ENCODE measurements at regions not wholly inside any gene's neighbourhood (a gene's known extent, or its start where the extent isn't known, plus 50 kb on each side); places are given as distances from the start of the nearest gene placed in this dataset.
"Not testable (repeated sequence)": the region's sequence is repeated elsewhere in the genome, so short reads cannot be mapped to it uniquely, and the experiment has no call there.

DNA sequence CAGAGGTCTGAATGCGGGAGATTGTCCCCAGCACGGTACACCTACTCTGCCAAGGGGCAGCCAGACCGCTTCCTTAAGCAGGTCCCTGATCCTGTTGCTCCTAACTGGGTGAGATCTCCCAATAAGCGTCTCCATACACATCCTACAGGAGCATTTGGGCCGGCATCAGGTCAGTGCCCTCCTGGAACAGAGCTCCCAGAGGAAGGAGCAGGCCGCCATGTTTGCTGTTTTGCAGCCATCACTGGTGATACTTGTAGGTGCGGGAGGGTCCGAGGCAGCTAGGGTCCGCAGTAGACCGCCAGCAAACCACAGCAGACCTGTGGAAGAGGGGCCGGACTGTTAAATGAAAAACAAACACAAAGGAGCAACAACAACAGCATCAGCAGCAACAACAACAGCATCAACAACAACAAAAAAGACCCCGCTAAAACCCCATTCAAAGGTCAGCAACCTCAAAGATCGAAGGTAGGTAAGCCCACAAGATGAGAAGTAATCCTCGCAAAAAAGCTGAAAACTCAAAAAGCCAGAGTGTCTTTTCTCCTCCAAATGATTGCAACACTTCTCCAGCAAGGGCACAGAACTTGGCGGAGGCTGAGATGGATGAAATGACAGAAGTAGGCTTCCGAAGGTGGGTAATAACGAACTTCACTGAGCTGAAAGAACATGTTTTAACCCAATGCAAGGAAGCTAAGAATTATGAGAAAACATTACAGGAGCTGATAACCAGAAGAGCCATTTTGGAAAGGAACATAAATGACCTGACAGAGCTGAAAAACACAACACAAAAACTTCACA lies 79.0 kb upstream of the CDH7 start:
- no peak for DNase-seq (ENCODE audit: low spot score)

DNA sequence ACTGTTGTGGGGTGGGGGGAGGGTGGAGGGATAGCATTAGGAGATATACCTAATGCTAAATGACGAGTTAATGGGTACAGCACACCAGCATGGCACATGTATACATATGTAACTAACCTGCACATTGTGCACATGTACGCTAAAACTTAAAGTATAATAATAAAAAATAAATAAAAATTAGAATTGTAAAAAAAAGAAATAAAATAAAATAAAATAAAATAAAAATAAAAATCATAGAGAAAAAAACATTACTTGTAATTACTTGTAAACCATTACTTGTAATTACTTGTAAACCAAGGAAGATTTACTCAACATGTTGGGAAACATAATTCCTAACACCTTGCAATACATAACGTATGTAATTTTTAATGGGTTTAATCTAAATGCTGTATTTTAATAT lies 80.7 kb upstream of the CDH7 start:
- DNase-seq (ENCODE audit: low spot score): not testable (repeated sequence)

DNA sequence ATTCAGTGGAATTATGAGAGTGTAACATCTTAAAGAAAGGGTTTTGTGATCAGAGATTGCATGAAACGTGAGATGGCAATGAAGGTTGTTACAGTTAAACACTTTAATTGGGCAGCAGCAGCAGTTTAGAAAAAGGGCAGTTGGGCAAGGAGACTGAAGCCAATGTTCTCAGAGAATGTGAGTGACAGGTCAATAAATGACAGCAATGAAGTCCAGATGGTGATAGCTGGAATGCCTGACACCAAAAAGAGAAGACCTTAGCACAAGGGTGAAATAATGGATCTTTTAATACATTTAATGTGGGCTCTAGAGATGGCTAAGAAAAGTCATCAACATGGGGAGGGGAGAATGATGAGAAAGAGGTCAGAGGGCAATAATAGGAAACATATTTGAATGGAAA lies 89.4 kb upstream of the CDH7 start:
- DNase-seq (ENCODE audit: low spot score): no peak

DNA sequence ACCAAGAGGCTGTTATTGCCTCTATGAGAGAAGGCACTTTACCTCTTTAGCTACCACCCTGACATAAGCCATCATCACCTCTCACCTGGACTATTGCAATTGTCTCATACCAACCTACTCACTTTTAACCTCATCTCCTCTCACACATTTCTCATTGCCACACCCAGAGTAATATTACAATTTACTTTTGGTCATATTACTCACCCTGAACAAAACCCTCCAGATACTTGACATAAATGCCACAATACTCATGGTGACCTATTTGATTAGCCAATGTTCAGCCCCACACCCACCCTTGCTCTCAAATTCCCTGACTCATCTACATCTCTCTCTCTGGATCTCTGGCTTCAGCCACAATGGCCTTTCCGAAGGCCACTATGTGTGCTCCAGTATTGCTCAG lies 90.9 kb upstream of the CDH7 start:
- no peak for DNase-seq (ENCODE audit: low spot score)

DNA sequence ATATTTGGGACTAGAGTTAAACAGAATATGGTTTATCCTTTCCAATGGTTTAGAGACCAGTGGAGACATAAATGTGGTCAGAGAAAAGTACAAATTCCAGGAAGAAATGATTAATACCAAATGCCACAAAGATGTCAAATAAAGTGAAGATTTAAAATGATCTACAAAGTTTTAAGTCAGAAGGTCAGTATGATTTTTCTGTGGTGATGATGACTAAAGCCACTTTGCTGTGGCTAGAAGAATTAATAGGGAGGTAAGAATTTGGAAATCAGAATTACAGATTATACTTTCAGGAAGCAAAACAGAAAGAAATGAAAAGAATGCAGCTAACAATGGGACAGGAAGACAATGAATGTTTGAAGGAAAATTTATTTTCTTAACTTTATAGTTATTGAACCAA lies 91.5 kb upstream of the CDH7 start:
- DNase-seq (ENCODE audit: low spot score): no peak

DNA sequence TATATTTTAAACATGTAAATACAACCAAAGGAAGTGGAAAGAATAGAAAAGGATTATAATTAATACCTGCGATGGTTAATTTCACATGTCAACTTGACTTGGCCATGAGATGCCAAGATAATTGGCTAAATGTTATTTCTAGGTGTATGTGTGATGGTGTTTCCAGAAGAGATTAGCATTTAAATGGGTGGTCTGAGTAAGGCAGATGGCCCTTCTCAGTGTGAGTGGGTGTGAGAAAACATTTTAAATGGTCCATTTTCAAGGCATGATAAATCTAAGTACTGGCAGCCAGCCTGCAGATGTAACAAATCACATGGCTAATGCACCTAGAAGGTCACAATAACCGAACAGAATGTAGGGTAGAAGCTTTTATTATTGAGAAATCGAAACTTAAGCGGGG lies 99.6 kb upstream of the CDH7 start:
- no peak for DNase-seq (ENCODE audit: low spot score)

DNA sequence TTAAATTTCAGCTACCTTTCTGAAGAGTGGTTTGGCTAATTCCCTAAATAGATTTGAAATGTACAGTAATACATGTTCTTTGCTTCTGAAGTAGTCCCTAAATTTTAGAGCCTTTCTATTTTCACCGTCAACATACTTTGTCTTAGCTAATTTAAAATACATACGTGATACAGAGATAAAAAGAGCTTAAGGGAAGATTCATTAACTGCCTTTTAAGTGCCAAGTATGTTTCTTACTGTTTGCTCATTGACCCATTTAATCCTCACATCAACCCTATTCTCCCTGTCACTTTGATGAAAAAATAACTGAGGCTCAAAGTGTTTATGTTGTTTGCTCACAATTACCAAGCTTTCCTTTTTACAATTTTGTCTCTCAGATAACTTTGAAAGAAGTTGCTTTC lies 118.6 kb upstream of the CDH7 start:
- no peak for DNase-seq (ENCODE audit: low spot score)

DNA sequence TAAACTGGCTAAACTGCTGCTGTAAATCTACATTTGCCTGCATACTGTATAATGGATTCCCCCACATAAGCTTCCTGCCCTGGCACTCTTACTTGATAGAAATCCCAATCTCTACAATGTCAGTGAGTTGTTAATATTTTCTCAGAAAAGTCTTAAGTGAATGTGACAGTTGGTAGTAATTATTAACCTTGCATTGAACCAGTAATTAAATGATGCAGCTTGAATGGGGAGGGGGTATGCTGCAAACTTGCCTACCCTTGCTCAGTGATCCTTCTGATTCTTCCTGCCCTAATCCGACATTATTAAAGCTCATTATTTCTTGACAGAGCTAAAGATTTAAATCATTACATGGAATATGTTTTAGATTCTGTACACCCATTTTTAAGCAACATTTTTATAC lies 119.0 kb upstream of the CDH7 start:
- no peak for DNase-seq (ENCODE audit: low spot score)

DNA sequence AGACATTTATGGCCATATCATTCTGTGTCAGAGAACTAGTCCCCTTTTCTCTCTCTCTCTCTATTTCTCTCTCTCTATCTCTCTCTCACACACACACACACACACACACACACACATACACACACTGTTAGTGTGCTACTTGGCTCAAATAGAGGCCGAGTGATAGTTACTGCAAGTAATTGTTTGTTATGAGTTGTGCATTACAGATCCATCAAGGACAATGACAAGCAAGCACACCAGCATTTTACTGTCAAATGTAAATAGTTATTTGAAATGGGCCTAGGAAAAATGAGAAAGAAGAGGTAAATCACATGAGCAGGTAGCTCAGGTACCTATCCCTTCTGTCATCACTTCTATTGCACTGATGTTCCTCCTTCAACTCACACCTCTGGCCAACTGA lies 122.4 kb upstream of the CDH7 start:
- no peak for DNase-seq (ENCODE audit: low spot score)

DNA sequence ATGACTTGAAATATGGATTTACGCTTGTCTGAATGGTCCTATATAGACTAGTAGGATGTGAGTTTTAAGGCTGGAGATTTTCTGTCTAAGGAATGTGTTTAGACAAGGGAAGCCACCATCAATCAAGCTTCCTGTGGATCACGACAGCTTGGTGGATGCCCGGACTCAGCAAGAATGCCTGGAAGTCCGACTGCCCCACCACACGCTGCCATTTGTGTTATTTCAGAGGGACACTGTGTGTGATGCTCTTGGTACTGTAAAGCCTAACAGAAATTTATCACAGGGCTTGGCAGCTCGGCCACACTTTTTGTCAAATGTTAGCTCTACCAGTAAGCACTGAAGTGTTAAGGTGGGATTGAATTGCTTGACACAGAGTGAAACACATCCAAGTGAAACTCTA lies 127.1 kb upstream of the CDH7 start:
- DNase-seq (ENCODE audit: low spot score): no peak

DNA sequence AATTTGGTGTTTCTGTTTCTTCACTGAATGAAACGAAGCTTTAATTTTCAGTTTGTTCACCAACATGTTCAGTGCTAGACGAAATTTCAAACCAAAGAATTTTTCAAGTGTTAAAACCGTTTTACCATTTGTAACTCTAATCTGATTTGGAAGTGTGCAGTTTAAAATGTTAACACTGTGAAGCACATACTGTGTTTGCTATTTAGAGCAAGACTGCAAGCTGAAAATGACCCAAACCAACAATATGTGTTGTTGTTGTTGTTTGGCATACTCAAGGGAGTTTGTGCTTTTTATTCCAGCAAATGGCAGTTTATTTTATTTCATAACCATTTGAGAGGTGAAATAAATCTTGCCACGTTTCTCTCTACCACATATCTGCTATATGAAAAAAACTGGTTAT lies 128.4 kb upstream of the CDH7 start:
- no peak for DNase-seq (ENCODE audit: low spot score)

DNA sequence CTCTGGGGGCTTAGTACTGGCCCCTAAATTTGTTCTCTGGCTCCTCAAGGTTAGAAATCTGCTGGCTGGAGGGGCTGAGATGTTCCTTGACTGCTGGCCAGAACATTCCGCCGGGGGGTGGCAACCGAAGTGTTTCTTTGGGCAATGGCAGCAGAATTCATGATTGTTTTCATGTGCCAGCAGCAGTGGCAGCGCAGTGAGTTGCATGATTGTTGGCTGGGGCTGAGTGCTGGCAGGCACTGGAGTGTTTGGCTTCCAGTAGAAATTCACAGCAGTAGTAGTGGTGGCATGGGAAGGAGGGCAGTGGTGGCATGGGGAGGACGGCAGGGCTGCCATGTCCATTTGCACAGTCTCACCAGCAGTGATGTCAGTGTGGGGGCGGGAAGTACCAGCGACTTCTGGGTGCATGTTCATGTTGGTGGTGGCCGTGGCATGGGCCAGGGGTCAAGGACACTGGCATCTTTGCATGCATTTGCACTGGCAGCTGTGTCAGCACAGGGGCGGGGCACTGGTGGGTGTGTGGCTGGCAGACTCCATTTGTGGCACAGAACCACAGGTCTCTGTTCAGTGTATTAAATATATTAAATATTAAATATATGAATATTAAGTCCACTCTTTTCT lies 130.6 kb upstream of the CDH7 start:
- DNase-seq (ENCODE audit: low spot score): peak; percentile 8

DNA sequence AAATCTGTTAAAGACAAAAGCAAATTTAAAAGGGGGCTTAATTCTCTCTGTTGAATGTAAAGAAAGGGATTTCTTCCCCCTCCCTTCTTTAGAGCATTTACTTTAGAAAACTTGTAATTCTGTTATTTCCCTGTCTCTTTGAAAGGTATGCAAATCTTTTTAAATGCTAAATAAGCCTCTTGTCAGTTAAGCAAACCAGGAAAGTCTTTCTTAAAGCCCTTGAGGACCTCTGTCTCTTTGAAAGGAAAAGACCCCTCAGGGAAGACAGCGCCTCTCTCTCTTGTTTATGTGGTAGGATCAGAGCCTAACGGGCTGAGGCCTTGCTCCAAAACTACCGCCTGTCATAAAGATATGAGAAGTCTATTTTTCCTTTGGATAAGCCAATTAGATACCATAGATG lies 139.9 kb upstream of the CDH7 start:
- DNase-seq (ENCODE audit: low spot score): no peak

DNA sequence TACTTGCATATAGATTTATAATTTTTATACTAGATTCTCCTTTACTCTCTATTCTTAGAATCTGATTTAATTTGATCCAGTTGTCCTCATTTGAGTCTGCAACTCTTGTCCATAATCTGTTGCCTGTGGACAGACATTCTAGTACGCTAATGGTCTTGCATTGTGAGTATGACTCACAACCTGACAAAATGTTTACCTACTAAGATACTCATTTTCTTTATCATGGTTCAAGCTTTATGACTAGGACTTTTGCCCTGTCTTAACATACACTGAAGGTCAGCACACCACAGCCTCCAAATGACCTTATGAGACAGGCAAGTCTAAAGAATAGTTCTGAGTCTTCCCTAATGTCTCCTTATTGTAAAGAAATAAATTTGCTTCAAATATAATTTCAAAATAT lies 142.3 kb upstream of the CDH7 start:
- no peak for DNase-seq (ENCODE audit: low spot score)

DNA sequence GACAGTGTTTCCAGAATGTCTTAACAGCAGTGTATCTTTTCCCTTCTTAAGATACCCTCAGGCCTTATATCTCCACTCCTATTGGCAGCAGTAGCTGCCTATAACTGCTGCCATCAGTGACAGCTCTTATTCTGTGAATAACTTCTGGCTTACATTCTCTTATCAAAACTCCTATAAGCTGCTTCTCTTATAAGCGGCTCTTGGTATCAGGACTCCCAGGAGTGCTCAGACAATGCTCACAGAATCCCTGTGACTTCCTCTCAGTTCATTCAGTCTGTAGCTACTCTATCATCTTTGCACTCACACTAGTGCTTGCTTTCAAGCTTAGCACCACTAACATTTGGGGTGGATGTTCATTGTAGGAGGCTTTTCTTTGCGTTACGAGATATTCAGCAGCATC lies 143.7 kb upstream of the CDH7 start:
- no peak for DNase-seq (ENCODE audit: low spot score)

DNA sequence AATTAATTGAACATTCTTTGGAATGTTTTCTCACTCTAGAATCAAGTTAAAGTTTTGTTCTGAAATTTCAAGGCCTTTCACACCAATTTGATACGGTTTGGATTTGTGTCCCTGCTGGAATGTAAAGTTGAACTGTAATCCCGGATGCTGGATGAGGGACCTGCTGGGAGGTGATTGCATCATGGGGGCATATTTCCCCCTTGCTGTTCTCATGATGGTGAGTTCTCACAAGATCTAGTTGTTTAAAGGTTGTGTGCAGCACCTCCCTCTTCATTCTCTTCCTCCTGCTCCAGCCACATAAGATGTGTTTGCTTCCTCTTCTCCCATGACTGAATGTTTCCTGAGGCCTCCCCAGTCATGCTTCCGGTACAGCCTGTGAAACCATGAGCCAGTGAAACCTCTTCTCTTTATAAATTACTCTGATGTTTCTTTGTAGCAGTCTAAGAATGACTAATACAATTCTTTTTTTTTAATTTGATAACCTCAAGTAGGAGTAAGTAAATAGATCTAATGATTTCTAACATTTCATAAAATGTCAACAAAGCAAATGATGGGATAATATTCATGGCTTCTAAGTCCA lies 144.2 kb upstream of the CDH7 start:
- no peak for DNase-seq (ENCODE audit: low spot score)

DNA sequence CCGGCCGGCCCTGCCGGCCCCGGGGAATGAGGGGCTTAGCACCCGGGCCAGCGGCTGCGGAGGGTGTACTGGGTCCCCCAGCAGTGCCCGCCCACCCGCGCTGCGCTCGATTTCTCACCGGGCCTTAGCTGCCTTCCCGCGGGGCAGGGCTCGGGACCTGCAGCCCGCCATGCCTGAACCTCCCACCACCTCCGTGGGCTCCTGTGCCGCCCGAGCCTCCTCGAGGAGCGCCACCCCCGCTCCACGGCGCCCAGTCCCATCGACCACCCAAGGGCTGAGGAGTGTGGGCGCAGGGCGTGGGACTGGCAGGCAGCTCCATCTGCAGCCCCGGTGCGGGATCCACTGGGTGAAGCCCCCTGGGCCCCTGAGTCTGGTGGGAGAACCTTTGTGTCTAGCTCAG lies 145.5 kb upstream of the CDH7 start:
- not testable (repeated sequence) for DNase-seq (ENCODE audit: low spot score)

DNA sequence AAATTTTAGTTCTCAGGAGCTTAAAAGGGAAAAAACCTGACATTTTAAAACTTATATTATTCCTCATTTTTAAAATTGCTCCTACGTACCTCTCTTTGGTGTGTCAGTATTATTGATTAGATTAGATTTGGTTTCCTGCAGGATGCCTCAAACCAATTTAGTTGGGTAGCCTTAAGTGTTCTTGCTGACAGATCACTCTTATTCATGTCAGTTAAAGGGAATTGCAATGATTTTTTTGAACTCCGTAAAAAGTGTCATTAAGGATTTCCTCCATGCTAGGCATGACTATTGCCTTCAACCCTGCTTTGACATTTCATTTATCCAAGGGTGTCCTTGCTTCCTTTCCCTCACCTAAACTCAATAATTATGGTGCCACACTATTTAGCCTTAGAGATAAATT lies 149.0 kb upstream of the CDH7 start:
- DNase-seq (ENCODE audit: low spot score): no peak

DNA sequence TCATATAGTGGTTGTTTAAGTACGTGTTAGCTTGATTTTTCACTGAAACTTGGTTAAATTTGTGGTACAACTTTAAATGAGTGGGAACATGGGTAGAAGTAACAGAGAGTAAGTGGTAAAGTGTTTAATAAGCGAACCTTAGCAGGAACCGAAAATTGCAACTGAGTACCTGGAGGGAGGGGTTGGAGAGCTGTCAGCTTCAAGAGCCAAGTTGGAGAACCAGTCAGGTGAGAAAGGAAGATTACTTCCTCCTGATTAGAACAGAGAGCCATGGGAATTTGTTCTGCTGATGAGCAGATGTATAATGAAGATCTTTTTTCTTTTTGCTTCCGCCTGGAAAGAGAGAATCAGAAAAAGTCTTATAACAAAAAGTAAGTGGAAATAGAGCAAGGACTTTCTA lies 158.4 kb upstream of the CDH7 start:
- no peak for DNase-seq (ENCODE audit: low spot score)

DNA sequence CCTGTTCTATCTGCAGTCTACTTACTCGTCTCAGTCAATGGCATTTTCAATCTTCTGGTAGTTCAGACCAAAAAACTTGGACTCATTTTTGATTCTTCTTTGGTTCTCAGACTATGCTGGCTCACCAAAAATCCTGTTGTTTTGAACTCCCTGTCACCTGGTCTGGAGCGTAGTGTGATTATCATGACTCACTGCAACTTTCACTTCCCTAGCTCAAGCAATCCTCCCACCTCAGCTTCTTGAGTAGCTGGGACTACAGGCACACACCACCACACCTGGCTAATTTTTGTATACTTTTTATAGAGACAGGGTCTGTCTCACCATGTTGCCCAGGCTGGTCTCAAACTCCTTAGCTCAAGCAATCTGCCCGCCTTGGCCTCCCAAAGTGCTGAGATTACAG lies 163.3 kb upstream of the CDH7 start:
- DNase-seq (ENCODE audit: low spot score): no peak

DNA sequence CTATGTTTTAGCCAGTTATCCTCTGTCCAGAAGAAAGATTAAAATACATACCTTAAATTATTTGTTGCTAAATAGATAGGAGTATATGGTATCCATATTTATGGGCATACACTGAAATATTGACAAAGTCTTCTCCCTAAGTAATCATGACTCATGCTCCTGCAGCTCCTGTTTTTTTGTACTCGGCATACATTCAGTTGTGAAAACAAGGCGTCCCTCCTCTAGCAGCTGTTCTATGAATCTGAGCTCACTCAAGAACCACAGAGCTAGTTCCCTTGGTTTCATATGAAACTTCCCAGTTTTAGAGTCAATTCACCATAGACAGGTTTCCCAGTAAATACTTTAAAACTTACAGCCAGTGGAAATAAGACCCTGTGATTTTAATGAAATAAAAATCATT lies 168.7 kb upstream of the CDH7 start:
- DNase-seq (ENCODE audit: low spot score): not testable (repeated sequence)

DNA sequence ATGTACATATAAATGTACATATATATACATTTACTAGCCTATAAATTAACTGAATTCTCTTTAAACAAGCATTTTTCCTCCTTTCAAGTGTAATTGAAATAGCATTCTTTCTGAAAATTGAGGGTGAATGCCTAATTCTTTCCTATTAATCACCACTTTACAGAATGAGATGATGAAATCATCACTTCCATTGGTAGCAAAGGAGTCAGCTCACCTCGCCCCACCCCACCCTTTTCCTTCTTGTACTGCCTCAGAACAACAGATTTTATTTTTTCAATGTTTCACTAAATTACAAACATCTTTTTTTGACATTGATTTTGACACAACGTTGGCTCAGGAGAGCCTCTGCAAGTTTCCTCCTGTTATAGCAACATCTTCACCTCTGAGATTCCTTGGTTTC lies 181.9 kb upstream of the CDH7 start:
- DNase-seq (ENCODE audit: low spot score): no peak

DNA sequence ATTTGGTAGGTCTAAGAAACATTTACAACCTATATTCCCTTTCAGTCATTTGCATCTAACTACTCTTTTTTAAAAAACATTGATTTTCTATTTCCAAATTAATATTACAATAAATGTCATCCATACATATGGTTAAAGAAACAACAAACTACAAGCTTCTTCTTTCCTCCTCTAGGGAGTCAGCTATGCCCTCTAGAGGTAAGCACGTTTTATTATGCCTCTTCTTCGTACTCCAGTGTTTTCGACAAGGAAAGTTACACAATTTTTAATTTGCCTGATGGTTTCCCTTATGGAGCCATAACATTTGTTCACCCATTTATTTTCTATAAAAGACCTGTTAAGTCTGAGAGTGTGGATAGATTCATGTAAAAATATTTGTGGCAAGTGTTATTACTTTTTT lies 183.4 kb upstream of the CDH7 start:
- peak; percentile 24 for DNase-seq (ENCODE audit: low spot score)

DNA sequence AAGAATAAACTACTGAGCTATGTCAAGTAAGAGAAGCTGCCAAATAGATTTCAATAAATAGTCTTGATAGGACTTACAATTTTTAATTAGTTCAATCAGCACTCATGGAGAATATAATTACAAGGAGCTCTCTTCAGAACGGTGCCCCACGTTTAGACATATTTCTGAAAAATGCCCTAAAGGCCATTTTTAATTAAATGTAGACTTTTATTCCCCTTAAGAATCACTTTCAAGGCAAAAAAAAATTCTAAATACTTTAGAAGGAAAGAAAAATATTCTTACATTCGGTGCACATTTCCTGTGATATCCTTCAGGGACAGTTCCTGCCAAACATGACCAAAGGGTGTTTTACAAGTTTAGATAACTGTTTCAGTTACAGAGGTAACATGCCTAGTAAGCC lies 202.5 kb upstream of the CDH7 start:
- DNase-seq (ENCODE audit: low spot score): no peak
